DND-41 (cell line): ENCODE measurements at regions not wholly inside any gene's neighbourhood (a gene's known extent, or its start where the extent isn't known, plus 50 kb on each side); places are given as distances from the start of the nearest gene placed in this dataset.

Experiments
- ATAC-seq: fragments of 200-7000 bp; cut with Tn5 transposase; 3 replicates; pipeline ENCODE4 v1.9.1; 2021; ENCODE audit warnings: low read depth; ENCODE audit not compliant: insufficient read depth
- DNase-seq: peaks from one replicate; pipeline ENCODE4 v3.0.0-alpha.2; 2020
- H2AFZ ChIP-seq: 2 replicates; pipeline ENCODE4 v1.6.0; 2012; ENCODE audit warnings: low read depth, low read length
- H3K27ac ChIP-seq: 2 replicates; pipeline ENCODE4 v1.5.1; 2012; ENCODE audit warnings: low read length, inconsistent platforms
- H3K27me3 ChIP-seq: fragments of 200-600 bp; sonication (generic); 2 replicates; pipeline ENCODE4 v1.6.0; 2012; ENCODE audit warnings: low read length, mild to moderate bottlenecking, inconsistent platforms; ENCODE audit not compliant: insufficient read depth, poor library complexity
- H3K36me3 ChIP-seq: 2 replicates; pipeline ENCODE4 v1.5.1; 2012; ENCODE audit warnings: low read length, inconsistent platforms; ENCODE audit not compliant: insufficient read depth
- H3K4me1 ChIP-seq: 2 replicates; pipeline ENCODE4 v1.5.1; 2012; ENCODE audit warnings: mild to moderate bottlenecking, low read length; ENCODE audit not compliant: insufficient read depth
- H3K4me2 ChIP-seq: 2 replicates; pipeline ENCODE4 v1.6.0; 2012; ENCODE audit warnings: mild to moderate bottlenecking, moderate library complexity, low read length, inconsistent platforms; ENCODE audit not compliant: insufficient read depth
- H3K4me3 ChIP-seq, 2 experiments: fragments of 200-600 bp in 1 of 2; shearing (Covaris generic) in 1 of 2; 2 replicates each; pipeline ENCODE4 v1.5.1; 2012 to 2016; ENCODE audit warnings: inconsistent platforms in 2 of 2, low read length in 2 of 2, mild to moderate bottlenecking in 2 of 2, low read depth in 1 of 2, moderate library complexity in 1 of 2
- H3K79me2 ChIP-seq: 2 replicates; pipeline ENCODE4 v1.6.0; 2012; ENCODE audit warnings: low read length, inconsistent platforms; ENCODE audit not compliant: insufficient read depth
- H3K9ac ChIP-seq: 2 replicates; pipeline ENCODE4 v1.6.0; 2012; ENCODE audit warnings: low read depth, mild to moderate bottlenecking, inconsistent platforms, low read length, moderate library complexity
- H3K9me3 ChIP-seq: 2 replicates; pipeline ENCODE4 v1.5.1; 2012; ENCODE audit warnings: low read length, moderate library complexity, mild to moderate bottlenecking, inconsistent platforms; ENCODE audit not compliant: insufficient read depth, severe bottlenecking
- H4K20me1 ChIP-seq: 2 replicates; pipeline ENCODE4 v1.6.0; 2012; ENCODE audit warnings: low read length; ENCODE audit not compliant: insufficient read depth
- CTCF ChIP-seq: IDR thresholded peaks from 2 replicates; pipeline ENCODE4 v1.5.1; 2012; ENCODE audit warnings: borderline replicate concordance, low read length, moderate library complexity, mild to moderate bottlenecking; ENCODE audit not compliant: poor library complexity, severe bottlenecking; ENCODE audit errors: extremely low read depth
- EZH2 ChIP-seq: IDR thresholded peaks from 3 replicates; pipeline ENCODE4 v1.6.1; 2012; ENCODE audit warnings: borderline replicate concordance, low read depth, mild to moderate bottlenecking, moderate library complexity, low read length, inconsistent platforms; ENCODE audit not compliant: severe bottlenecking

GRCh38 chr18:39550701-39551100 lies 1985.1 kb upstream of the CELF4 start:
- TF ChIP-seq CTCF (no peak), EZH2 (no peak)
- Histone ChIP-seq H3K36me3 (no peaks in the 10 kb centered on the region), H3K4me3 (no peak overlapping the region), H4K20me1 (no peaks in the 10 kb centered on the region), H3K9ac (no peak overlapping the region), H3K4me1 (no peaks in the 10 kb centered on the region), H2AFZ (no peak overlapping the region), H3K4me2 (no peak overlapping the region), H3K79me2 (no peaks in the 10 kb centered on the region), H3K9me3 (no peaks in the 10 kb centered on the region), H3K27ac (no peak overlapping the region), H3K27me3 (no peaks in the 10 kb centered on the region)
- no peak for ATAC-seq
- no peak for DNase-seq

GRCh38 chr18:39549144-39549543 lies 1983.5 kb upstream of the CELF4 start:
- H3K4me3 ChIP-seq = no peak overlapping the region
- no peaks in the 10 kb centered on the region for H4K20me1 ChIP-seq
- H3K36me3 ChIP-seq = no peaks in the 10 kb centered on the region
- ATAC-seq (no peak), DNase-seq (no peak)
- H3K4me2 ChIP-seq = no peak overlapping the region
- no peaks in the 10 kb centered on the region for H3K9me3 ChIP-seq
- no peaks in the 10 kb centered on the region for H3K4me1 ChIP-seq
- H3K9ac ChIP-seq = no peak overlapping the region
- H3K27ac ChIP-seq = no peak overlapping the region
- no peak for TF ChIP-seq EZH2
- TF ChIP-seq CTCF = no peak
- H3K79me2 ChIP-seq = no peaks in the 10 kb centered on the region
- no peak overlapping the region for H2AFZ ChIP-seq
- H3K27me3 ChIP-seq = no peaks in the 10 kb centered on the region

- Histone ChIP-seq H3K4me1 (no peaks in the 10 kb centered on the region), H3K79me2 (no peaks in the 10 kb centered on the region), H3K4me3 (no peak overlapping the region), H2AFZ (no peak overlapping the region), H3K9ac (no peak overlapping the region), H3K27ac (no peak overlapping the region), H4K20me1 (no peaks in the 10 kb centered on the region), H3K9me3 (no peaks in the 10 kb centered on the region), H3K27me3 (no peaks in the 10 kb centered on the region), H3K36me3 (no peaks in the 10 kb centered on the region), H3K4me2 (no peak overlapping the region)
- no peak for ATAC-seq
- no peak for DNase-seq
- TF ChIP-seq CTCF (no peak), EZH2 (no peak)
Observed at GRCh38 chr18:39531659-39532058, 1966.1 kb upstream of the CELF4 start.

- no peaks in the 10 kb centered on the region for H3K4me1 ChIP-seq
- H3K27ac ChIP-seq = no peak overlapping the region
- ATAC-seq (no peak), DNase-seq (no peak)
- no peaks in the 10 kb centered on the region for H3K79me2 ChIP-seq
- no peaks in the 10 kb centered on the region for H3K27me3 ChIP-seq
- TF ChIP-seq EZH2 (no peak), CTCF (no peak)
- H3K9ac ChIP-seq = no peak overlapping the region
- no peaks in the 10 kb centered on the region for H4K20me1 ChIP-seq
- H3K4me3 ChIP-seq = no peak overlapping the region
- no peak overlapping the region for H3K4me2 ChIP-seq
- no peaks in the 10 kb centered on the region for H3K9me3 ChIP-seq
- no peaks in the 10 kb centered on the region for H3K36me3 ChIP-seq
- H2AFZ ChIP-seq = no peak overlapping the region
Observed at GRCh38 chr18:39529358-39529757, 1963.8 kb upstream of the CELF4 start.
